ENCODE measurements at regions not wholly inside any gene's neighbourhood (a gene's known extent, or its start where the extent isn't known, plus 50 kb on each side); places are given as distances from the start of the nearest gene placed in this dataset.
"Not testable (repeated sequence)": the region's sequence is repeated elsewhere in the genome, so short reads cannot be mapped to it uniquely, and the experiment has no call there.

DNA sequence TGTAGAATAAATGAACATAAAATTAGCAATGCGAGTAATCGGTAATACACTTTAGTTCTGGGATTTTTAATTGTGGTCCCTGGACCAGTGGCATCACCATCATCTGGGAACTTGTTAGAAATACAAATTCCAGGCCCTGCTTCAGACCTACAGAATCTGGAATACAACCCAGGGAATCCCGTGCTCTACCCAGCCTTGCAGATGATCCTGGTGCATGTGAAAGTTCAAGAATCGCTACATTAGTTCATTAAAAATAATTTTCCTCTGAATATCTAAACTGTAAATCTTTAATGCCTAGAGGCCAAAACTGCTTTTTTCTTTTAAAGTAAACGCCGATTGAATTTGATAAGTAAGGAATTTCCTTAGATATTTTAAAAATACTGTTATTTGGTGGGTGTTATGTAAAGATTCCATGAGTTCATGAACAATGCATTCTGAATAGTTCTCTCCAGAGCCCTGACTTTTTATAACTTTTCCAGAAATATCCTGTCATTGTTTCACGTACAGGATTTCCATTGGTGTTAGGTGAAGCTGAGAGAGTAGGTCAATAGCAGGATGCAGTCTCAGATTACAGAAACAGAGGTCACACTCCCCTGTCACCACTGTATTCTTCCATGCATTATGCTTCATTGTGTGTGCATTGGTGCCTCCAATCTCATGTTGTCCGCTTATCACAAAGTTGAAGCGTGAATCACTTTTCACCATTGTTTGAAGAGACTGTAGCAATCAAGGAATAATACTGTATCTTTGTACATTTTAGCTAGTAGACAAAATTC is 596.5 kb upstream of the KLF12 start:
- no peak for DNase-seq (ENCODE audit: low read depth)

GRCh38 chr13:74726206-74726605 is 592.0 kb upstream of the KLF12 start:
- no peak for DNase-seq (ENCODE audit: low read depth)

GRCh38 chr13:74718232-74718842 is 584.1 kb upstream of the KLF12 start:
- not testable (repeated sequence) for DNase-seq (ENCODE audit: low read depth)

- DNase-seq (ENCODE audit: low read depth), result no peak
Observed at GRCh38 chr13:74715718-74716117, 581.5 kb upstream of the KLF12 start.

- no peak for DNase-seq (ENCODE audit: low read depth)
Observed at GRCh38 chr13:74710006-74710405, 575.8 kb upstream of the KLF12 start.

- no peak for DNase-seq (ENCODE audit: low read depth)
Observed at GRCh38 chr13:74709226-74709625, 575.0 kb upstream of the KLF12 start.

GRCh38 chr13:74708629-74709028 is 574.4 kb upstream of the KLF12 start:
- no peak for DNase-seq (ENCODE audit: low read depth)

- DNase-seq (ENCODE audit: low read depth), result no peak
Observed at GRCh38 chr13:74707291-74707690, 573.1 kb upstream of the KLF12 start.

DNA sequence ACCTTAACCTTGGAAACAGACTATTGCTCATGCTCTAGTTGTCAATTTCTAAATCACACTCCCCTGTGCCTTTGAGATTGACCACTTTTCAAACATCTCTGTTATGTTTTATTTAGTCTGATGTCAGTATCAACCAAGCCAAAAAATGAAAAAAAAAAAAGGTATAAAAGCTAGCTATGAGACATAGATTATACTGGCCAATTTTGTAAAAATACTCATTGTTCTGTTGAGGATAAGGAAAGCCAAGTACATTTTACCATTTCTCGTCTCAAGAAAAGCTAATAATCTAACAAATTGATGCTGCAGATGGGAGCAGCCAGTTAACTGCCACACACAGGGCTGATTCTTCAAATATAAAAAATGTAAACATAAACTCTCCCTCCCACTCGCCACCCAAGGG is 572.6 kb upstream of the KLF12 start:
- DNase-seq (ENCODE audit: low read depth), result no peak

GRCh38 chr13:74705438-74705837 is 571.2 kb upstream of the KLF12 start:
- no peak for DNase-seq (ENCODE audit: low read depth)

- no peak for DNase-seq (ENCODE audit: low read depth)
Observed at GRCh38 chr13:74703855-74704387, 569.7 kb upstream of the KLF12 start.

DNA sequence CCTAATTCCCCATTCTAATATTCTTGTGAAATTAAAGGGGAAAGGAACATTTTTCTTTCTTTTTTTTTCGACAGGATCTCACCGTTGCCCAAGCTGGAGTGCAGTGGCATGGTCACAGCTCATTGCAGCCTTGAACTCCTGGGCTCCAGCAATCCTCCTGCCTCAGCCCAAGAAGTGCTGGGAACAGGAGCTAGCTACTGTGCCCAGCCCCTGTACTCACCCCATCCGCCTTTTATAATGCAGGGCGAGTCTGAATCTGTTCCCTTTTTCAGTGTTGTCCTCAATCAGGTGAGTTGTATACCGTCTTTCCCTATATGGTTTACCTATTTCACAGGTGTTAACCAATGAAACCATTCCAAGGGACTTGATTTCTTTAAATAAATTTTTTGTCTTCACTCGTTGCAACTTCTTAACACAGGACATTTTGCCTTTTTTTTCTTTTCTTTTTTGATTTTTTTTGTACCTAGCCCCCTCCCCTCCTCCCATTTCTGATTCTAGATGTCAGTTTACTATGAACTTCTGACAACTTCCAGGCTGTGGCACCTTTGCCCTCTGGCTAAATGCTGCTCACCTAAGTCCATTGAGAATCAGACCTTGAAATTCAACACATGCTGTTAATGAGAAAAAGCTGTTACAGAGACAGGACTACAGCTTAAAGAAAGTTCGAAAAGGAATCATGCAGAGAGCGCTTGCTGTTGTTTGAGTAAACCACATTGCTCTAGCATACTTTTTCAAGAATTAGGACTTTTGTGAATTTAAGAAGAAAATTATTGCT is 562.1 kb upstream of the KLF12 start:
- DNase-seq (ENCODE audit: low read depth), result no peak

GRCh38 chr13:74695021-74695800 is 561.0 kb upstream of the KLF12 start:
- DNase-seq (ENCODE audit: low read depth), result no peak

GRCh38 chr13:74687442-74688182 is 553.4 kb upstream of the KLF12 start:
- DNase-seq (ENCODE audit: low read depth), result no peak

- DNase-seq (ENCODE audit: low read depth), result no peak
Observed at GRCh38 chr13:74683411-74683810, 549.2 kb upstream of the KLF12 start.

GRCh38 chr13:74682746-74683145 is 548.5 kb upstream of the KLF12 start:
- no peak for DNase-seq (ENCODE audit: low read depth)

GRCh38 chr13:74681891-74682290 is 547.7 kb upstream of the KLF12 start:
- no peak for DNase-seq (ENCODE audit: low read depth)

GRCh38 chr13:74678308-74678965 is 544.2 kb upstream of the KLF12 start:
- DNase-seq (ENCODE audit: low read depth), result no peak

- no peak for DNase-seq (ENCODE audit: low read depth)
Observed at GRCh38 chr13:74675972-74676371, 541.8 kb upstream of the KLF12 start.

GRCh38 chr13:74675182-74675581 is 541.0 kb upstream of the KLF12 start:
- no peak for DNase-seq (ENCODE audit: low read depth)

- DNase-seq (ENCODE audit: low read depth), result no peak
Observed at GRCh38 chr13:74674720-74675119, 540.5 kb upstream of the KLF12 start.
